NCI-H2196 (cell line): ENCODE measurements at regions not wholly inside any gene's neighbourhood (a gene's known extent, or its start where the extent isn't known, plus 50 kb on each side); places are given as distances from the start of the nearest gene placed in this dataset.

Experiments used
- DNase-seq: peaks from one replicate; lab custom pipeline; 2025; ENCODE audit not compliant: unreplicated experiment; lab: John Stamatoyannopoulos, UW

DNA sequence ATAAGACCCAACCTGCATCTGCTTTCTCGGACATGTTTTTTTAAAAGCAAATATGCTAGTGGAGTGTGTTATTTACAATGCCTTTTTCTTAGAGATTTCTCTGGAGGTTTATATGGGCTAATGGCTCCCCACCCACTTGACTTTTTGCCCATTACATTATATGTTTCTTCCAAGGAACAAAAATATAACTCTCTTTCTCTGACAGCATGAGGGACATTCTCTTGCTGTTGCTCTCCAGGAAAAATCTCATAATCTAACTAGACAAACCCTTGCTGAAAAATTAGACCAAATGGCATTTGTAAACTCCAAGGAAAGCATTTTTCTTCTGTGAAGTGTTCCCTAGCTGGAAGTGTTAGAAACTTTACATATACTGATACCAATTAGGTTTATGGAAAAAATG lies 213.7 kb downstream of the PRL start:
- DNase-seq = no peak

DNA sequence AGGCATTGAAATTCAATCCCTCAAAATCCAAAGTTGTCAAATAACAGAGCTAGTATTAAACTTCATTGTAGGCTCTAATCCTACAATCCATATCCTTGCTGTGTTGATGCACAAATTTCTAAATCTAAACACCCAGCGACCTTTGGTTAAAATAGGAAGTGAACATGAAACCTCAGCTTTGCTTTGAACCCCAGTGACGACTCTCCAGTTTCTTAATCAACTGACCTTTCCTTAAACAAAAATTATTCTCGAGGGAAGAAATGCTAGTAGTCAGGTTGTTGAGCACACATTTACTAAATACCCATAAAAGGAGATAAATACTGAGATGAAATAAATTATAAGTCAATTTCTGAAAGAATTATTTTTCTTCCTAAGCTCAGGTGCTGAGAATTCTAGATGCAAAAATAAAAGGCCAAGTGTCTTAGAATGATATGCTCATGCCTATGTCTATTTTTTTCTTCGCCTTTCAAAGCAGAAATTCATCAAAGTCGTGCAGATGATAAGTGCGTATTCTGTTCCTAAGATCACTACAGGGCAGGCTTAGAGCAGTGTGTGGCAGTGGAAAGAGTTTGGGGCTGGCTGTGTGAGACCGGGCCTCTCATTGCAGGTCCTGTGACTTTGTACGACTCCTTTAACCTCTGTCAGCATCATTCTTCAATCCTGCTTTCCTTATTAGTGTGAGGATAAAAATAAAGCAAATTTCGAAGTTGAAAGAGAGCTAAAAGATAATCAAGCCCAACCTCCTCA lies 208.7 kb downstream of the PRL start:
- DNase-seq = no peak

DNA sequence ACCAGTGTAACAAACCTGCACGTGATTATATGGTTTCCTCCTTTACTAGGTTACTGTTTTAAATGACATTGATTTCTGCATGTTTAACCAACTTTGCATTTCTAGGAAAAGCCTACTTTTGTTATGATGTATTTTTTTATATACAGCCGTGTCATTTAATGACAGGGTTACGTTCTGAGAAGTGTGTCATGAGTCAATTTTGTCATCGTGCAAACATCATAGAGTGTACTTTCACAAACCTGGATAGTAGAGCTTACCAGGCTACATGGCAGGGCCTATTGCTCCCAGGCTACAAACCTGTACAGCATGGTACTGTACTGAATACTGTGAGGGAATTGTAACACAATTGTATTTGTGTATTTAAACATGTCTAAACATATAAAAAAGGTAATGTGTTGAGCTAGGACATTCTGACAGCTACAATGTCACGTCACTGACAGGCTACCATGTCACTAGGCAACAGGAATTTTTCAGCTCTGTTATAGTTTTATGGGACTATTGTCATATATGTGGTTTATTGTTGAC lies 205.3 kb downstream of the PRL start:
- no peak for DNase-seq

DNA sequence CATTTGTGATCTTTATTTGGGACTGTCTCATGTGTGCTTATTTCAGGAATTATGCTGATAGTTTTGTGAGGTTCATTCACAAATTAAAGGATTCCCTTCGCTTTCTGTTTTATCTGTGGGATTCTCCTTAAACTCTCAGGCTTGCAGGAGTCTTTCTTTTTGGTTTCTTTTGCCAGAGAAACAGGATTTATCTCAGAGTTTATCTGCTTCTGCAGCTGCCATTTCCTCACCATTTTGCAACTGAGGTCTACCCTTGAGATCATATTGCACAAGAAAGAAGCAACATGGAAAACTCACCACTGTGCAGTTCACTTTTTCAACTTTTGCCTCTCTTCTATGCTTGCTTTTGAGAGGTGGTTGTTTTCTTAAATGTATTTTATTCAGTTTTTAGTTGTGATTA lies 201.0 kb downstream of the PRL start:
- no peak for DNase-seq

DNA sequence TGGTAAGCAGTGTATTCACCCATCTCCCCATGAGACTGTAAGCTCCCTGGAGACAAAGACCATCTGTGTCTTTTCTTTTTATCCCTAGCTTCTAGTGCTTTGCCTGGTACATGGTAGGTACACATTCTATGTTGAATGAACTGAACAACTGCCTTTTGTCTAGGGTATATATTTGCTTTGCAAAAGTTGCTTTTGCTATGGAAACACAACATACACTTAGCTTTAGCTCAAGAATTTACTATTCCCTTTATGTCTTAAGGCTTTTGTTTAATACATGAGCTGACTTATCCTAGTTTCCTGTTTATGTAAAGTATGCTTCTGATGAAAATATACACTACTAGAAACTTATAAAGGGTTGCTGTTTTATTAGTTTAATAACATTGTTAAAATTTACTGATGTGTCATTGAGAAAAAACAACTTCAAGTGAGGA lies 198.2 kb downstream of the PRL start:
- DNase-seq = no peak

DNA sequence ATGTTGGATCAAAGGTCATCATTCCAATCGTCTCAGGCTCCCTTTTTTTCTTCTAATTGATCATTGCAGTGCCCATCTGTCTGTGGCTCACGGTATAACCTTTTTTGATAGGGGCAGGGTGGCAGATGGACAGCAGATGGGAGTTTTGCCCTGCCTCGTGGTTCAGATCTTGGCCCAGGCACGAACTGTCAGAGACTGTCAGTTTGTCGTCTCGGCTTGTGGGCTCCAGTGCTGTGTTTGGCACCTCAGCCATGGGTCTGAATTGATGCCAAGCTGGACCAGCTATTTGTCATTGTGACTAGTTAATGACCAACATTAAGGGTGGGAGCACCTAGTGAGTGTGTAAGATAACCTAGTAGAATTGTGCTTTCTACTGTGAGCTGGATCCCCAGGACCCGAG lies 197.6 kb downstream of the PRL start:
- no peak for DNase-seq

DNA sequence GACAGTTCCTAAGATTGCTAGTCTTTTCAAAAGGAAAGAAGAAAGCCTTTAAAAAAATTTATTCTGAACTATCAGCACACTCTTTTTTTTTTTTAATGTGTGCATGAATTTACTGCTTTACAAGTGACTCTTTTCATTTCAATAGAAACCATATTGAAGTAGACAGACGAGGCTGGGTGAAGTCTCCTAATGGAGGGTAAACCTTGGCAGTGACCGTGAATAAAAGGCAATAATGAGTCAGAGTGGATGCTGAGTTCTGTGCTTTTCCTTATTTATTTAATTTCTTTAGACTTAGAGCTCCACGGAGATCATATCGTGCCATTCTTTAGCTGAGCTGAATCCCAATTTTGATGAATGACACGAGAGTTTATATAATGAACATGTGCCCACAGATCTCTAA lies 196.9 kb downstream of the PRL start:
- DNase-seq = no peak

DNA sequence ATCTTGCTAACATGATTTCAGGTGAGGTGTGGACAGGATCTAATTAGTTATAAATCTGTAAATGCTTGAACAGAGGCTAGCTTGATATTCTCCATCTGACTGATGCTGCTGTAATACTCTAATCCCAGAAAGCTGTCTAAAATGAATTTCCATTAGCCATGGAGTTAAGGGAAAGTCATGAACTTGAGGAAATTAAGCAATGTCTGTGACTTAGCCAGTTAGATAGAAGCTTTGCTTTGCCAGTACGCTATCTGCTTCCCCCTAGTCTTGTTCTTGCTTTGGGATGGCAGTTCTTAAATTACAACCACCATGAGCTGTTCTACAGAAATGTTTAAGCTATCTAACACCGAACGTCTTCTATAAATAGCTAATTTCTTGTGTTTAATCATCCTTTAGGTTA lies 195.7 kb downstream of the PRL start:
- no peak for DNase-seq

DNA sequence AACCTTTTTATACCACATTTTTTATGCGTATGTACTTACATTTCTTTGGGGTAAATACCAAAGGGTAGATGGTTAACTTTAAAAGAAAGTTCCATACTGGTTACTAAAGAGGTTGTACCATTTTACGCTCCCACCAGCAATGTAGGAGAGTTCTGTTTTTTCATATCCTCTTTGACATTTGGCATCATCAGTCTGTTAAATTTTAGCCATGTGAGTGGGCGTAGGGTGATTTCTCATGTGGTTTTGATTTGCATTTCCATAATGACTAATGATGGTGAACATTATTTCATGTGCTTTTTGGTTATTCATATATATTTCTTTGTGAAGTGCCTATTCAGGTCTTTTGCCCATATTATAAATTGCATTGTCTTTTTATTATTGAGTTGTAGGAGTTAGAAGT lies 194.2 kb downstream of the PRL start:
- DNase-seq = no peak

DNA sequence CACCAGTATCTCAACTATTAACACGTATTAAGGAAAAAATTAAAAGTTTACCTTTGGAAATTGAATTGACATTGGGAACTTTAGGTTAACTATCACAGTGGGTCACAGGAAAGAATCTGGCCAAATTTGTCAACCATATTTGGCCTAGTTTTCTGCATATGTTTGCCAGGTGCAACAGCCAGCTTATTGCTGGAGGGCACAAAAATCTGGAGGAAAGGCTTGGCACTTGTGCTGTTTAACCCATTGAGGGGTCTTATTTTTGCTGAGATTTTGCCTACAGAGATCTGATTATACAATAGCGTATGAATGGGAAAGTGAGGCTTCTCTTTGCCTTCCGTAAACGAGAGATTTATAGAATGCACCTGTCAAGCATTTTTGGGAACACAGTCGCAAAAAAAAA lies 190.4 kb downstream of the PRL start:
- no peak for DNase-seq

DNA sequence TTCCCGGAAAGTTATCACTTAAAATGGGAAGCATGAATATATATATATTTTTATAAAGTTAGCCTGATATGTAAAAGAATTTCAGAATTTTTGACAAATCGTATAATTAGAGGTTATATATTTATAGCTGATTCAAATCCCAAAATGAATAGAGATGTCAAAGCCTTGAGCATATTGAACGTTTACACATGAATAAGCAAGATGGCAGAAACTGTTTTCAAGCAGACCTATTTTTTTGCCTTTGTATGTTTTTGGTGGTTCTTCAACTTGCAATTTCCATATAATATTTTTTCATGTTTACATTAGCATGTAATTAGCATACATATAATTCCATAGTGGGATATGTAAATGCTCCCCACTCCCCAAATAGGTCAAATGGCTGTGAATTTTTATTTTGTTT lies 189.9 kb downstream of the PRL start:
- no peak for DNase-seq

DNA sequence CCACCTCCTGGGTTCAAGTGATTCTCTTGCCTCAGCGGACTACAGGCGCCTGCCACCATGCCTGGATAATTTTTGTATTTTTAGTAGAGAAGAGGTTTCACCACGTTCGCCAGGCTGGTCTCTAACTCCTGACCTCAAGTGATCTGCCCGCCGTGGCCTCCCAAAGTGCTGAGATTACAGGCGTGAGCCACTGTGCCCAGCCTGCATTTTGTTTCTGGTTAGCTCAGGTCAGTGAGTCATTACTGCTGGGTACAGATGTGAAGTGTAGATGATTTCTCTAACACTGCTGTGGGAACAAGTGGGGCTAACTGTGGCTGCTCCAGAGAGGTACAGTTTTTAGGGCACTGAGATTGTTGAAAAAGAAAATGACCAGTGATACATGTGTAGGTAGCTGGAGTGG lies 188.6 kb downstream of the PRL start:
- DNase-seq = no peak

DNA sequence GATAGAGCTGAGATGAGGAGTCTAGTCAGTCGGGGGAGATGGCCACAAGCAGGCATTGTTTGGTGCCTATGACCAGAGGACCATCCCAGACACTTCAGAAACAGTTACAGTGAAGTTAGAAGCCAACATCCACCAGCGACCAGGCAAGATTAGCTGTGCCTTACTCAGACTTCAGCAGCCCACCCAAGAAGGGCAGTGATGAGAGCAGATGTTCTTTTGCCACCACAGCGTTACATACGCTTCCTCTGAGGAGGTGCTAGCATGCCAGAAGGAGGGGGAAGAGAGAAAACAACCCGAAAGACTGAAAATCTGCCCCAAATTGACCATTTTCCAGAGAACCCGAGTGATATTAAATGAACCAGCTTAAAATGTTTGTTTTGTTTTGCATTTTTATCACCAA lies 186.8 kb downstream of the PRL start:
- no peak for DNase-seq

DNA sequence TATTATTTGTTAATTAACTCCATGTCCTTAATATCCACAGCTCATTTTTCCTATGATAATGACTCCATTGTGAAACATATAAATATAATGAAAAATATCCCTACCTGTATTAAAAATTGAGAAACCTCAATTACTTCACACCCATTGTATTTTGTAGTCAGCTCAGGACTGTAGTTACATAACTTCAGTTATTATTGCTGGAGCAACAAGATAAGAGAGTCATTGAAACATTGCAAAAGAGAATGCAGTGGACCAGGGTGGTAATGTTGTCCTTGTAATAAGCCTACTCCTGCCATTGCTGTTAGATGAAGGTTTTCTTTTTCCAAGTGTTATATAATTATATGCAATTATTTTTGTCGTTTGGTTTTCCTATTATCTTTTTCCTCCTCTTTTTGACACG lies 184.4 kb downstream of the PRL start:
- no peak for DNase-seq

DNA sequence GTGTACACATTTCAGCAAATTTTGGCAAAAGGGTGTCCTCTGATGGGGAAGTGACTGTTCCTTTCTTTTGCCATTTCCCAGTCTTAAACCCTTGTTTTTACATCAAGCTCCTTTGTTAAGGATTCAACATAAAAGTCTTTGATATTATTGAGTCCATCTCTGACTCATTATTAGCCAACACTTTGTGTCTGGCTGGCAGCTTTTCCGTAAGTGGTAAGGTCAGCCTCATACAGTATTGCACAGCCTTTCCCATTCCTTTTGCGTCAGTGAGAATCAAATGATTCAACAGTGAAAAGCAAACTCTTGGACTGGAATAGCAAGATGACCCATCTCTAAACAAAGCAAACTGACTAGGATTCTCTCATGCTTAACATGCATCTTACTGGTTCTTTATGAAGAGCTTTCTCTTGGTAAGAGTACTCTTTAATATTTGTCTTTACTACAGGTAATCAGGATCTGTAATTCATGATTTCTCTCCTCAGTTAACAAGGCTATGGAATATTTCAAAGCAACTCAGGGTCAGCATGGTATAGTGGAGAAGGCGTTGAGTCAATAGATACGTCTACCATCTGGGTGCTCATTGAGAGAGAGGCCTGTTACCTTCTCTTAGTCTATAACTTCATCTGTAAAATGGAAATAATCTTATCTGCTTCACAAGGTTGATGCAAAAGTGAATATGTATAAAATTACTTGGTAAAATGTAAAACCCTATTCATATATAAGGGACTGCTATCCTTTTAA lies 183.6 kb downstream of the PRL start:
- peak; percentile 34 for DNase-seq

DNA sequence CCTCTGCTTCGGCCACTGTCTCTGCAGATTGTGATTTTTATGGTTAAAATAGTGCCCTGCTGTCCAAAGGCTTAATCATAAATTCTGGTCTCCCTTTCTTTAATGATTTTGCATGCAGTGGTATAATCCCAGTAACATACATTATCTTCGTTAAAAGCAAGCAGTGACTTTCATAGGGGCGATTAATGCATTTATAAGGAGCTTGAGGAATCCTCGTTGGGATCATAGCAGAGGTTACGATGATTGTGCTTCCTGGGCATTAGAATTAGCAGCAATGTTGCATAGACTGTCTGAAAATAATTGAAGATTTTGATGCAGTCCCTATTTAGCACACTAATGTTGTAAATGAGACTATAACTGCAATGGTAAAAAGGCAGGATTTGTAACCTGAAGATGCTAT lies 181.3 kb downstream of the PRL start:
- DNase-seq = no peak

DNA sequence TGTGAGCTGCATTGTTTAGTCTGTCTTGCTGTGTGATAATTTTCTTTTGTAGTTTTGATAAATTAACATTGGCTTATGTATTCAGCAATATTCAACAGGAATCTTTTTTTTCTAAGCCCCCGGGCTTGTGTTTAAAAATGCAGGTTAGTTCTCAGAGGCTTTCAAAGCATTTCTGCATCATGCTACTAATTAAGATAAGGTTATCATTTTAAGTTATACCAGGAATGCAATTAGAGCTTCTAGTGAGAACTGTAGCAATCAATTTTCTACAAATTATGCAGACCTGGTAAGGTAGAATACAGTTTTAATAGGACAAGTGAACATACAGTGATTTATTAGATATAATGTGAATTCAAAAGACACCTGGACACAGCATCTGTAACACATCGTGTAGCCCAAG lies 179.2 kb downstream of the PRL start:
- no peak for DNase-seq

DNA sequence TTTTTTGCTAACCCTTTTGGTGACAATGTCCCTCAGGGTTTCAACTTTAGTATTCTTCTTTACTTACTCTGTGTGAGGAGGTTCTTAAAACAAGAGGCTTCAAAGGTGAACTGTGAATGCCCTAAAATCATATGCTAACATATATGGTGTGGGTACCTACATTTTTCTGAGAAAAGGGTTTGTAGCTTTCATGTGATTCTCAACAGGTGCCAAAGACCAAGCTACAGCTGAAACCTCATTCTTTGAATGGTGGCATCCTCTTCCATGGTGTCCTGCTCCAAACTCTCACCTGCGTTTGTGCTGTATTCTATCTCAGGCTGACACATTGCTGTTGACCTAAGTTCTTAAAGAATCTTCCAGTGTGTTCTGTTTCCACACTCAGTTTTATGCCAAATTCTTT lies 177.3 kb downstream of the PRL start:
- no peak for DNase-seq

DNA sequence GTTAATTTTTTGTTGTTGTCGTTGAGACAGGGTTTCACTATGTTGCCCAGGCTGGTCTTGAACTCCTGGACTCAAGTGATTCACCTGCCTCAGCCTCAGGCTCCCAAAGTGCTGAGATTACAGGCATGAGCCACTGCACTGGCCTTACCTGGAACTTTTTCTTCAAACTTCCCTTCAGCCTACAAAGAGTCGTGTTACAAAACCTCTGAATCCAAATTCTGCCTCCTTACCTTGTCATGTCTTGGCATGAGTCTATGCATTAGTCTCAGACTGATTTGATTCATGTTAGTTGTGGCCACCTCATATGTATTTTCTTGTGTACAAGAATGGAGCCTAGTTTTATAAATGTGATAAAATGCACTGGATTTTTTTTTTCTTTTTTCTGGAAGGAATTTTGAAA lies 172.1 kb downstream of the PRL start:
- DNase-seq = no peak

DNA sequence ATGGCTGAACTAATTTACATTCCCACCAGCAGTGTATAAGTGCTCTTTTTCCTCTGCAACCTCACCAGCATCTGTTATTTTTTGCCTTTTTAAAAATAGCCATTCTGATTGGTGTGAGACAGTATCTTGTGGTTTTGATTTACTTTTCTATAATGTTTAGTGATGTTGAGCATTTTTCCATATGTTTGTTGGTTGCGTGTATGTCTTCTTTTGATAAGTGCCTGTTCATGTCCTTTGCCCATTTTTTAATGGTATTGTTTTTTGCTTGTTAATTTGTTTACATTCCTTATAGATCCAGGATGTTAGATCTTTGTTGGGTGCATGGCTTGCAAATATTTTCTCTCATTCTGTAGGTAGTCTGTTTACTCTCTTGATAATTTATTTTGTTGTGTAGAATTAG lies 169.9 kb downstream of the PRL start:
- DNase-seq = no peak

DNA sequence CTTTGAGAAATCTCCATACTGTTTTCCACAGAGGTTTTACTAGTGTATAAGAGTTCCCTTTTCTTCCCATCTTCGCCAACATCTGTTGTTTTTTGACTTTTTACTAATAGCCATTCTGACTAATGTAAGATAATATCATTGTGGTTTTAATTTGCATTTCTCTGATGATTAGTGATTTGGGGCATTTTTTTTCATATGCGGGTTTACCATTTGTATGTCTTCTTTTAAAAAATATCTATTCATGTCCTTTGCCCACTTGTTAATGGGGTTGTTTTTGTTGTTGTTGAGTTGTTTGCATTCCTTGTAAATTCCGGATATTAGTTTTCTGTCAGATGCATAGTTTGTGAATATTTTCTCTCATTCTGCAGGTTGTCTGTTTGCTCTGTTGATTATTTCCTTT lies 167.1 kb downstream of the PRL start:
- no peak for DNase-seq

DNA sequence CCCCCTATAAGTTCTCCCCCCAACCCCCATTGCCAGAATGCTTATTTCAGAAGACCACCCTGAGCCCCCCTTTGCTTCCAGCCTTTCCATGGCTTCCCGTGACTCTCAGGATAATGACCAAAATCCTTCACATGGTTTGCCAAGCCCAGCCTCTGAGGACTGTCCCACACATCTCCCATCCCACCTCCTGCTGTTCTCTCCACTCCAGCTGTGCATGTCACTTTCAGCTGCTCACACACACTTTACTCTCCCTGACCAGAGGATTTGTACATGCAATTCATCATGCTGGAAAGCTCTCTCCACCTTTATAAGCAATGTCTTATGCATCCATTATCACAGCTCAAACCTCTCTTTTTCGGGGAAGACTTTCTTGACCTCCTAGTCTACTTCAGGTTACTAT lies 164.2 kb downstream of the PRL start:
- no peak for DNase-seq

DNA sequence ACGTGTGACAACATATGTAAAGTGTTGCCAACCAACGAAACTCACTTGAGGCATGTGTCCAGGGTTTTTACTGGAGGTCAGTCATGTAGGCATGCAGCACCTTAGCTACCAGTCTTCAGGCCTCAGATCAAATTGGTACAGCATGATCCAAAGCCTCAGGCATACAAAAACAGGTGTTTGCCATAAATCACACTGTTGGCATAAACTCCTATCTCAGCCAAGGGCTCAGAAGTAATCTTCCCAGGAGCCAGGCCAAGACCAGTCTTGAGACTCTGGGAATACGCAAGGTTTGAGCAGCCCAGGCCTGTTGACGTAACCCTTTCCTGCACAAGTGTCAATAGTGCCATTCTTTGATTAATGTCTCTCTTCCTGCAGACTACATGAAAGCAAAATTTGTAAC lies 163.5 kb downstream of the PRL start:
- no peak for DNase-seq
